Lower leg skin (tissue), 3 donors: ENCODE measurements at regions not wholly inside any gene's neighbourhood (a gene's known extent, or its start where the extent isn't known, plus 50 kb on each side); places are given as distances from the start of the nearest gene placed in this dataset.

Source experiments
- CTCF ChIP-seq, 3 donors: fragments of 450-650 bp; IDR thresholded peaks; one replicate each; pipeline ENCODE4 v1.5.1; 2016; ENCODE audit warnings: antibody characterized with exemption in 3 of 3, mild to moderate bottlenecking in 3 of 3, moderate library complexity in 2 of 3
- POLR2A ChIP-seq, 2 donors: fragments of 450-650 bp; IDR thresholded peaks; one replicate each; pipeline ENCODE4 v1.6.1; 2016 to 2017; ENCODE audit warnings: antibody characterized with exemption in 2 of 2, mild to moderate bottlenecking in 1 of 2, moderate library complexity in 1 of 2

- TF ChIP-seq CTCF (IDR thresholded peaks at IDR 0.05) (no peak), POLR2A (IDR thresholded peaks at IDR 0.05) (no peak)
These were observed 128.0 kb upstream of the NKX1-1 start for GRCh38 chr4:1534095-1534872.
